Liver (tissue), 3 donors: ENCODE measurements at regions not wholly inside any gene's neighbourhood (a gene's known extent, or its start where the extent isn't known, plus 50 kb on each side); places are given as distances from the start of the nearest gene placed in this dataset.
A peak's percentile ranks its signal among the peaks of the same experiment; 100 is the strongest.

ENCODE experiments used
- CTCF ChIP-seq: fragments of 150-350 bp; IDR thresholded peaks from 2 replicates; pipeline ENCODE4 v1.5.1; 2017; ENCODE audit warnings: improper control_type of control experiment, low read depth, low read length; ENCODE audit not compliant: missing input control
- EGR1 ChIP-seq, 2 donors: IDR thresholded peaks; 2 replicates each; pipeline ENCODE4 v1.6.1; 2016 to 2018; ENCODE audit warnings: antibody characterized with exemption in 2 of 2, low read depth in 2 of 2
- GABPA ChIP-seq, 2 donors: IDR thresholded peaks in 1 of 2; conservative IDR thresholded peaks in 1 of 2; 2 replicates each; pipeline ENCODE4 v1.6.1; 2016; ENCODE audit warnings: antibody characterized with exemption in 2 of 2, mild to moderate bottlenecking in 1 of 2, moderate library complexity in 1 of 2
- JUND ChIP-seq, 2 donors: IDR thresholded peaks; 2 replicates each; pipeline ENCODE4 v1.6.1; 2016; ENCODE audit warnings: antibody characterized with exemption in 2 of 2
- MAX ChIP-seq: IDR thresholded peaks from 2 replicates; pipeline ENCODE4 v1.6.1; 2016; ENCODE audit warnings: antibody characterized with exemption
- NR2F2 ChIP-seq: IDR thresholded peaks from 2 replicates; pipeline ENCODE4 v1.6.1; 2016; ENCODE audit warnings: antibody characterized with exemption
- RAD21 ChIP-seq, 2 donors: IDR thresholded peaks; 2 replicates each; pipeline ENCODE4 v1.6.1; 2016; ENCODE audit warnings: antibody characterized with exemption in 2 of 2, mild to moderate bottlenecking in 2 of 2
- REST ChIP-seq: IDR thresholded peaks from 2 replicates; pipeline ENCODE4 v1.6.1; 2016; ENCODE audit warnings: antibody characterized with exemption, mild to moderate bottlenecking
- RXRA ChIP-seq, 2 donors: IDR thresholded peaks; 2 replicates each; pipeline ENCODE4 v1.6.1; 2017 to 2018; ENCODE audit warnings: antibody characterized with exemption in 2 of 2, mild to moderate bottlenecking in 1 of 2
- TF ChIP-seq, protein P1 (sequence below): IDR thresholded peaks from 2 replicates; pipeline ENCODE4 v1.6.1; 2016; ENCODE audit warnings: antibody characterized with exemption
- donor health status: healthy.
- donor health status: healthy.

DNA sequence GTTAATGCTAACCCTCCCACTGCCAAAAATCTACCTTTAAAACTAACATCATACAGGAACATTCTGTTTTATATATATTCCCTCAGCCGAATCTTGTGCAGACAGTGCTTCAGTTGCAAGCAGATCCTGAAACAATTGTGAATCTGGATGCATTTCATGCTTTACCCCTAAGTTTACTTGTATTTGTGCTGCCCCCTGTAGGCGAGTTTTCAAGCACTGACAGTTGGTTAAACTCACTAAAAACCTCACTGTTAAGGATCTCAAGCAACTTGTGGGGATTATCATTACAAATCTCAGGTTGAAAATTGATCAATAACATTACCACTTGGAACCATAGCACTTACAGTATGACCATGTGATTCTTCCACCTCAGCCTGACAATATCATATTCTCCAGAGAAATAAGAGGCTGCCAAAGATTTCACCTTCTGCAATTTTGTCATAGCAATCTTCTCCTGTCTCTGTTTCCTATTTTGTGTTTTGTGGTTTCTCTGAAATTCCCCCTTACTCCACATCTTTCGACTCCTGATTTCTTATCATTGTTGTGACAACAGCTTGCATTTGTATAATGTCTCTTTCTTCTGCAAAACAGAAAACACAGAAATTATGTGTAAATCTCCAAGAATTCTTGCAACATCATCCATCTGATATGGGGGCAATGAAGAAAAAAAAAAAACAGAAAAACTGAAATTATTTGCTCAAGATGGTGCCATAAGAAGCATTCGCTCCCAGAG is 354.6 kb upstream of the SETBP1 start:
- TF ChIP-seq CTCF (peak; percentile 35), RAD21 (IDR thresholded peaks at IDR 0.05) (peak; percentile 54 to 68), EGR1 (IDR thresholded peaks at IDR 0.05; ENCODE audit: low read depth in 2 of 2) (no peak), RXRA (IDR thresholded peaks at IDR 0.05) (no peak), JUND (IDR thresholded peaks at IDR 0.05) (no peak), NR2F2 (no peak), REST (no peak), GABPA (IDR thresholded peaks at IDR 0.05 in 1 of 2, conservative IDR thresholded peaks at IDR 0.05 in 1 of 2) (no peak), MAX (no peak)
- TF ChIP-seq, protein P1, sequence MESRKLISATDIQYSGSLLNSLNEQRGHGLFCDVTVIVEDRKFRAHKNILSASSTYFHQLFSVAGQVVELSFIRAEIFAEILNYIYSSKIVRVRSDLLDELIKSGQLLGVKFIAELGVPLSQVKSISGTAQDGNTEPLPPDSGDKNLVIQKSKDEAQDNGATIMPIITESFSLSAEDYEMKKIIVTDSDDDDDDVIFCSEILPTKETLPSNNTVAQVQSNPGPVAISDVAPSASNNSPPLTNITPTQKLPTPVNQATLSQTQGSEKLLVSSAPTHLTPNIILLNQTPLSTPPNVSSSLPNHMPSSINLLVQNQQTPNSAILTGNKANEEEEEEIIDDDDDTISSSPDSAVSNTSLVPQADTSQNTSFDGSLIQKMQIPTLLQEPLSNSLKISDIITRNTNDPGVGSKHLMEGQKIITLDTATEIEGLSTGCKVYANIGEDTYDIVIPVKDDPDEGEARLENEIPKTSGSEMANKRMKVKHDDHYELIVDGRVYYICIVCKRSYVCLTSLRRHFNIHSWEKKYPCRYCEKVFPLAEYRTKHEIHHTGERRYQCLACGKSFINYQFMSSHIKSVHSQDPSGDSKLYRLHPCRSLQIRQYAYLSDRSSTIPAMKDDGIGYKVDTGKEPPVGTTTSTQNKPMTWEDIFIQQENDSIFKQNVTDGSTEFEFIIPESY: no peak
